Body of pancreas (tissue), 4 donors: ENCODE measurements at regions not wholly inside any gene's neighbourhood (a gene's known extent, or its start where the extent isn't known, plus 50 kb on each side); places are given as distances from the start of the nearest gene placed in this dataset.

Experiments used
- ATAC-seq: fragments of 150-250 bp; one replicate; pipeline ENCODE4 v1.9.1; 2016
- DNase-seq, 4 donors: peaks; one replicate each; pipeline ENCODE4 v3.0.0-alpha.2; 2019
- H3K27ac ChIP-seq, 4 donors: fragments of 200-600 bp; sonication (generic); 1 replicate in 3 of 4; 2 replicates in 1 of 4; pipeline versions ENCODE4 v1.5.1 to v1.6.1; 2016 to 2019; ENCODE audit warnings: mild to moderate bottlenecking in 1 of 4, mixed read lengths in 1 of 4, moderate library complexity in 1 of 4
- H3K27me3 ChIP-seq, 2 donors: fragments of 200-600 bp; sonication (generic); one replicate each; pipeline ENCODE4 v1.6.0; 2016; ENCODE audit warnings: mild to moderate bottlenecking in 1 of 2
- H3K36me3 ChIP-seq, 2 donors: fragments of 200-600 bp; sonication (generic); replicated peaks in 1 of 2; 2 replicates each; pipeline ENCODE4 v1.5.1; 2016; ENCODE audit warnings: low read depth in 2 of 2; ENCODE audit not compliant: insufficient read depth in 1 of 2
- H3K4me1 ChIP-seq: fragments of 200-600 bp; sonication (generic); one replicate; pipeline ENCODE4 v1.6.0; 2016
- H3K4me3 ChIP-seq, 2 donors: fragments of 200-600 bp; sonication (generic); 1 replicate in 1 of 2; 2 replicates in 1 of 2; pipeline ENCODE4 v1.5.1; 2016 to 2019
- H3K9me3 ChIP-seq, 3 donors: fragments of 200-600 bp; sonication (generic); 1 replicate in 2 of 3; 2 replicates in 1 of 3; pipeline ENCODE4 v1.5.1; 2016
- CTCF ChIP-seq, 7 experiments: fragments of 450-650 bp in 4 of 7; fragments of 200-600 bp in 3 of 7; sonication (generic) in 3 of 7; IDR thresholded peaks; one replicate each; pipeline ENCODE4 v1.5.1; 2016 to 2019; ENCODE audit warnings: antibody characterized with exemption in 7 of 7
- POLR2A ChIP-seq, 3 donors: fragments of 450-650 bp; IDR thresholded peaks; one replicate each; pipeline ENCODE4 v1.6.1; 2016; ENCODE audit warnings: antibody characterized with exemption in 3 of 3, mild to moderate bottlenecking in 2 of 3
- whole genome bisulfite sequencing, 2 donors: methylation state at CpG; one replicate each; pipeline ENCODE4 v1.1.5; 2017; 5-methylcytosine and 5-hydroxymethylcytosine counted together
- intact Hi-C: fragments of 100-400 bp; cut with DNase I; formaldehyde crosslinking; loops from one replicate; pipeline ENCODE4 v1.15.1; 2023

GRCh38 chr5:4857761-4858160, 282.4 kb upstream of the ADAMTS16 start:
- Histone ChIP-seq H3K27ac (no peak overlapping the region), H3K4me1 (no peaks in the 10 kb centered on the region), H3K27me3 (no peaks in the 10 kb centered on the region), H3K9me3 (no peaks in the 10 kb centered on the region), H3K4me3 (no peak overlapping the region), H3K36me3 (no peaks in the 10 kb centered on the region)
- intact Hi-C loops, result no loop called here
- TF ChIP-seq CTCF (IDR thresholded peaks at IDR 0.05) (no peak), POLR2A (IDR thresholded peaks at IDR 0.05) (no peak)
- ATAC-seq (no peak), DNase-seq (no peak)
- 69 to 77% methylated on average over 2 of the region's 2 CpGs for WGBS, 2 donors

- Histone ChIP-seq H3K27ac (no peak overlapping the region), H3K4me3 (no peak overlapping the region), H3K36me3 (no peaks in the 10 kb centered on the region), H3K4me1 (no peaks in the 10 kb centered on the region), H3K27me3 (no peaks in the 10 kb centered on the region), H3K9me3 (no peaks in the 10 kb centered on the region)
- TF ChIP-seq CTCF (IDR thresholded peaks at IDR 0.05) (no peak), POLR2A (IDR thresholded peaks at IDR 0.05) (no peak)
- DNase-seq, result no peak
- intact Hi-C loops, result no loop called here
- 30 to 38% methylated on average over 2 of the region's 2 CpGs for WGBS, 2 donors
- no peak for ATAC-seq
These were observed 280.5 kb upstream of the ADAMTS16 start for GRCh38 chr5:4859500-4860235.

GRCh38 chr5:4860631-4861030, 279.5 kb upstream of the ADAMTS16 start:
- H3K4me3 ChIP-seq, result no peak overlapping the region
- DNase-seq, result no peak
- TF ChIP-seq CTCF (IDR thresholded peaks at IDR 0.05) (no peak), POLR2A (IDR thresholded peaks at IDR 0.05) (no peak)
- H3K9me3 ChIP-seq, result no peaks in the 10 kb centered on the region
- no peaks in the 10 kb centered on the region for H3K36me3 ChIP-seq
- 34 to 35% methylated on average over 5 of the region's 5 CpGs for WGBS, 2 donors
- no peak overlapping the region for H3K27ac ChIP-seq
- intact Hi-C loops, result no loop called here
- H3K4me1 ChIP-seq, result no peaks in the 10 kb centered on the region
- no peaks in the 10 kb centered on the region for H3K27me3 ChIP-seq
- ATAC-seq, result no peak

GRCh38 chr5:4862500-4862899, 277.6 kb upstream of the ADAMTS16 start:
- Histone ChIP-seq H3K4me1 (no peaks in the 10 kb centered on the region), H3K9me3 (no peaks in the 10 kb centered on the region), H3K27me3 (no peaks in the 10 kb centered on the region), H3K4me3 (no peak overlapping the region), H3K36me3 (no peaks in the 10 kb centered on the region), H3K27ac (no peak overlapping the region)
- intact Hi-C loops, result no loop called here
- 0 to 2% methylated on average over 1 of the region's 1 CpG for WGBS, 2 donors
- TF ChIP-seq CTCF (IDR thresholded peaks at IDR 0.05), result peak; percentile 35 to 57 (median 48)
- TF ChIP-seq POLR2A (IDR thresholded peaks at IDR 0.05), result no peak
- DNase-seq (no peak), ATAC-seq (no peak)

GRCh38 chr5:4866131-4866659, 273.9 kb upstream of the ADAMTS16 start:
- TF ChIP-seq POLR2A (IDR thresholded peaks at IDR 0.05) (no peak), CTCF (IDR thresholded peaks at IDR 0.05) (no peak)
- WGBS, 2 donors, result 78 to 89% methylated on average over 42 to 49 of the region's 49 CpGs
- no peak overlapping the region for H3K27ac ChIP-seq
- DNase-seq, result no peak
- H3K4me3 ChIP-seq, result no peak overlapping the region
- H3K4me1 ChIP-seq, result no peaks in the 10 kb centered on the region
- no peak for ATAC-seq
- no peaks in the 10 kb centered on the region for H3K27me3 ChIP-seq
- no peaks in the 10 kb centered on the region for H3K9me3 ChIP-seq
- intact Hi-C loops, result no loop called here
- H3K36me3 ChIP-seq, result no peaks in the 10 kb centered on the region
